Mesendoderm (in vitro differentiated cells): ENCODE measurements at regions not wholly inside any gene's neighbourhood (a gene's known extent, or its start where the extent isn't known, plus 50 kb on each side); places are given as distances from the start of the nearest gene placed in this dataset.

Experiments
- DNase-seq: peaks from one replicate; pipeline ENCODE4 v3.0.0; 2013
- H2AK5ac ChIP-seq: 2 replicates; pipeline ENCODE4 v1.6.1; 2013; ENCODE audit warnings: low read length, inconsistent platforms
- H2BK120ac ChIP-seq: 2 replicates; pipeline ENCODE4 v1.6.1; 2013; ENCODE audit warnings: low read depth, mild to moderate bottlenecking, low read length, moderate library complexity, mixed read lengths
- H2BK15ac ChIP-seq: replicated peaks from 2 replicates; pipeline ENCODE4 v1.6.1; 2013; ENCODE audit warnings: low read depth, mild to moderate bottlenecking, moderate library complexity
- H2BK5ac ChIP-seq: 2 replicates; pipeline ENCODE4 v1.6.1; 2013; ENCODE audit warnings: low read length, inconsistent platforms
- H3K18ac ChIP-seq: 2 replicates; pipeline ENCODE4 v1.6.1; 2013; ENCODE audit warnings: mild to moderate bottlenecking, low read length, mixed read lengths
- H3K23ac ChIP-seq: one replicate; pipeline ENCODE4 v1.6.1; 2013; ENCODE audit warnings: low read length
- H3K27ac ChIP-seq: 2 replicates; pipeline ENCODE4 v1.5.1; 2013; ENCODE audit warnings: low read depth, mild to moderate bottlenecking, inconsistent platforms, low read length, moderate library complexity
- H3K27me3 ChIP-seq: 2 replicates; pipeline ENCODE4 v1.6.1; 2013; ENCODE audit warnings: low read length, control low read depth, mild to moderate bottlenecking, inconsistent platforms; ENCODE audit not compliant: insufficient read depth, poor library complexity
- H3K36me3 ChIP-seq: 2 replicates; pipeline ENCODE4 v1.6.1; 2013; ENCODE audit warnings: low read length, inconsistent platforms; ENCODE audit not compliant: control insufficient read depth, insufficient read depth
- H3K4ac ChIP-seq: one replicate; pipeline ENCODE4 v1.6.1; 2013; ENCODE audit warnings: low read depth, mild to moderate bottlenecking, low read length, moderate library complexity
- H3K4me1 ChIP-seq: 2 replicates; pipeline ENCODE4 v1.6.1; 2013; ENCODE audit warnings: low read depth, low read length, inconsistent platforms; ENCODE audit not compliant: control insufficient read depth
- H3K4me2 ChIP-seq: 2 replicates; pipeline ENCODE4 v1.6.1; 2013; ENCODE audit warnings: low read length
- H3K4me3 ChIP-seq: 2 replicates; pipeline ENCODE4 v1.5.1; 2013; ENCODE audit warnings: mild to moderate bottlenecking, low read length
- H3K56ac ChIP-seq: one replicate; pipeline ENCODE4 v1.6.1; 2013; ENCODE audit warnings: low read length
- H3K79me1 ChIP-seq: 2 replicates; pipeline ENCODE4 v1.6.1; 2013; ENCODE audit warnings: low read length, inconsistent platforms
- H3K79me2 ChIP-seq: 2 replicates; pipeline ENCODE4 v1.6.1; 2013; ENCODE audit warnings: mild to moderate bottlenecking, low read length; ENCODE audit not compliant: control insufficient read depth, insufficient read depth
- H3K9ac ChIP-seq: 2 replicates; pipeline ENCODE4 v1.6.1; 2013; ENCODE audit warnings: low read length, inconsistent platforms
- H4K5ac ChIP-seq: one replicate; pipeline ENCODE4 v1.6.1; 2013; ENCODE audit warnings: low read length
- H4K8ac ChIP-seq: one replicate; pipeline ENCODE4 v1.6.1; 2013; ENCODE audit warnings: low read depth, mild to moderate bottlenecking, control low read depth, low read length, moderate library complexity
- WGBS: extraction: QIAGEN DNeasy Blood & Tissue Kit; methylation state at CpG from one replicate; pipeline ENCODE4 v1.1.7; 2013; ENCODE audit warnings: low lambda C conversion rate, missing lambda C conversion rate; ENCODE audit not compliant: insufficient coverage; ENCODE audit errors: extremely low coverage; 5-methylcytosine and 5-hydroxymethylcytosine counted together

DNA sequence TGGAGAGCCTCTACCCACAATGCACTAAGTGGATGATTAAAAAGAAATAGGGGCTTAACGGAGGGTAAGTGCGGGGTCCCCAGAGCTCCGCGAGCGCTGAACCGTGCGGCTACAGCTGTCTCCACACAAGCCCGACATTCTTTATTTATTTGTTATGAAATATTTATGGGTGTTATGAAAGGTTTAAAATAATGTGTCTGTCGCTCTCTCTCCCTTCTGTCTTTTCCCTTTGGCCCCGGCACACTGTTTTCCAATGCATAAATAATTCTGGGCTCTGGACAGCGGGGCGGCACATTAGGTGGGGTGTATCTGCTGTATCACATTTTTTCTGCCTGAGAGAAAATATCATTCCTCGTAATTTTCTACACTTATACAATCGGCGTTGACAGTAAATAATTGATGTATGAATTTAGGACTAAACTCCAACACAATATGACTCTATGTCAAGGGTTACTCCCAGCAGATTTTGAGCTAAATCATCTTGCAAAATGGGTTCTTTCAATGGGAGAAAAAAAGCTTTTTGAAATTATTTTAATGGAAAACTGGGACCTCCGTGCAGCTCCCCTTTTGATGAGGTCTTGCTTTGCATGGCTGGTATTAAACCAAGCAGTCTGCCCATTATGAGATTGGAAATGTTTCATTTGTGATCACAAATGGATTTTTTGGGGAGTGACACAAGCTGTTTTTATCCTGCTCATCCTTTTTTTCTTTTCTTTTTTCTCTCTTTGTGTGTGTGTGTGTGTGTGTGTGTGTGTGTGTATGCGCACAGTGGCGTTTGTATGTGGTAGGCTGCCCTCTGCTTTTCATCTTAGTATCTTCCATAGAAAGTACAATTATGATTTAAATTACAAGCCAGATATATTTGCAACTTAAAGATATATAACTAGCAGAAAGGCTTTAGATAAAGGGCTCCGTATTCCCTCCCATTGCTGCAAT lies 370.6 kb upstream of the IRX4 start:
- Histone ChIP-seq H2BK15ac (no peak overlapping the region), H2BK5ac (no peak overlapping the region), H4K5ac (no peak overlapping the region), H3K4ac (no peak overlapping the region), H3K79me2 (no peaks in the 10 kb centered on the region), H3K79me1 (no peaks in the 10 kb centered on the region), H3K27me3 (no peaks in the 10 kb centered on the region), H3K4me2 (no peak overlapping the region), H2BK120ac (no peak overlapping the region), H3K56ac (no peak overlapping the region), H3K9ac (no peak overlapping the region), H3K36me3 (no peaks in the 10 kb centered on the region), H3K4me3 (no peak overlapping the region), H2AK5ac (no peak overlapping the region), H3K4me1 (no peaks in the 10 kb centered on the region), H3K23ac (no peak overlapping the region), H3K18ac (no peak overlapping the region), H4K8ac (no peak overlapping the region), H3K27ac (no peak overlapping the region)
- no CpG with 5 or more reads among the region's 19 CpGs for WGBS
- DNase-seq = no peak

DNA sequence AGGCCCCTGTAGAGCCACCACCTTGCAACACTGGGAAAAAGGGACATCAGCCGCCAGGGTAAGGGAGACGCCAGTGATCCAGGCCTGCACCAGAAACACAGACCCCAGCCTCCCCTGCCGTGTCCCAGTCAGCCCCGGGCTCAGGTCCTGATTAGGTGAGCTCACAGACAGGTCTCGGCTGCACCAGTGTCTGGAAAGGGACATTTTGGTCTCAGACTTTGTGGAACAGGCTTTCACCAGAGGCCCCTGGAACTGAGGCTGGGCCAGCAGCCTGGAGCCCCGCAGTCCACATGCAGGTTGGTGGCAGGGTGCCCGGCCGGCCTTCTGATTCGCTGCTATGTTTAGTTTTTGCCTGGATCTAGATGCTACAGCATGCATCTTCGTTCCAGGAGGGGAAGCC lies 369.0 kb upstream of the IRX4 start:
- WGBS = no CpG with 5 or more reads among the region's 10 CpGs
- no peak overlapping the region for H3K27ac ChIP-seq

DNA sequence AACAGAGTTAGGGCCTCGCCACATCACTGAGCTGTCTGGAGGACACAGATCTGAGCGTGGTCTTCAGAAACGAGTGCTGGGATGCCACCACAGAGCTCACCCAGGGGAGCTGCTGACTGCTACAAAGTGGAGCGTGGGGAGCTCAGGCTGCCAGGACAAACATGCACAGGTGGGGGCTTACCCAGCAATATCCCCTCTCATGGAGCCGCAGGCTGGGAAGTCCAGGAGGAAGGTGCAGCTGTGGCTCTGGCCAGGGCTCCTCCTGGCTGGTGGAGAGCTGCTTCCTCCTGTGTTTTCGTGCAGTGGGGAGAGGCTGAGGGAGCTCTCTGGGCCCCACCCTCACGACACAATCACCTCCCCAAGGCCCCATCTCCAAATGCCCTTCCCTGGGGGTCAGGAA lies 368.6 kb upstream of the IRX4 start:
- Histone ChIP-seq H2BK5ac (no peak overlapping the region), H2AK5ac (no peak overlapping the region), H3K18ac (no peak overlapping the region), H3K9ac (no peak overlapping the region), H3K56ac (no peak overlapping the region), H3K4ac (no peak overlapping the region), H3K4me2 (no peak overlapping the region), H4K5ac (no peak overlapping the region), H3K79me1 (no peaks in the 10 kb centered on the region), H3K4me3 (no peak overlapping the region), H2BK15ac (no peak overlapping the region), H3K23ac (no peak overlapping the region), H3K79me2 (no peaks in the 10 kb centered on the region), H3K27me3 (no peaks in the 10 kb centered on the region), H3K27ac (no peak overlapping the region), H2BK120ac (no peak overlapping the region), H3K4me1 (no peaks in the 10 kb centered on the region), H4K8ac (no peak overlapping the region), H3K36me3 (no peaks in the 10 kb centered on the region)
- no peak for DNase-seq
- WGBS = no CpG with 5 or more reads among the region's 7 CpGs

More for the DNA sequence above, 369.0 kb upstream of the IRX4 start:
- no peak overlapping the region for H3K9ac ChIP-seq
- H2BK120ac ChIP-seq = no peak overlapping the region
- H4K8ac ChIP-seq = no peak overlapping the region
- H3K56ac ChIP-seq = no peak overlapping the region
- H3K36me3 ChIP-seq = no peaks in the 10 kb centered on the region
- no peaks in the 10 kb centered on the region for H3K79me1 ChIP-seq
- H3K27me3 ChIP-seq = no peaks in the 10 kb centered on the region
- H2BK5ac ChIP-seq = no peak overlapping the region
- DNase-seq = no peak
- H3K18ac ChIP-seq = no peak overlapping the region
- H2BK15ac ChIP-seq = no peak overlapping the region
- H4K5ac ChIP-seq = no peak overlapping the region
- H3K4ac ChIP-seq = no peak overlapping the region
- H3K4me3 ChIP-seq = no peak overlapping the region
- H3K4me1 ChIP-seq = no peaks in the 10 kb centered on the region
- H3K4me2 ChIP-seq = no peak overlapping the region
- no peak overlapping the region for H3K23ac ChIP-seq
- no peak overlapping the region for H2AK5ac ChIP-seq
- H3K79me2 ChIP-seq = no peaks in the 10 kb centered on the region

DNA sequence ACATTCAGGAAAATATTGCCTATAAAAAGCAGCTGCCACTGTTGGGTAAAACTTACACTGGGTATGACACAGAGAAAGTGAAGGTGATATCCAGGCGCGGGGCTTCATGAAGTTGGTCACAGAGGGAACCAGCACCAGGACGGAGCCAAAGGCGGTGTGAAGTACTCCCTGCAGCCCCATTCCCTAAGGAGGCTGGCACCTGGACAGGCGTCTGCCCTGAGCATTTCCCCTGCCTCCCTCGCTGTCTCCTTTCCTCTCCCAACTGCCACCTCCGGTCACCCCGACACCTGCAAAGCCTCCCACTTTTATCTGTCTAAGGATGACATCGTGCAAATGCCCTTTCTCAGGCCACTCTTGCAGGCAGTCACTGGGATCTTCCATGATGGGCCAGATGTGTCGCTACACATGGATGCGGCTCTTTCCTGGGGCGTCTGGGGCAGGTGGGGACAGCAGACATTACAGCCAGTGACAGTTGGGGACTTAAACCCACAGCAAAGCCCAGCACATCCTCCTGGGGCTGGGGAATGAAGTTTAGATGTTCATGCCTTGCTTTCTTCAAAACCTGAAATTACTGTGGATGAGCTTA lies 367.7 kb upstream of the IRX4 start:
- Histone ChIP-seq H3K23ac (no peak overlapping the region), H3K4me3 (no peak overlapping the region), H3K56ac (no peak overlapping the region), H3K79me1 (no peaks in the 10 kb centered on the region), H3K27me3 (no peaks in the 10 kb centered on the region), H4K5ac (no peak overlapping the region), H2BK120ac (no peak overlapping the region), H3K9ac (no peak overlapping the region), H3K36me3 (no peaks in the 10 kb centered on the region), H4K8ac (no peak overlapping the region), H3K4me1 (no peaks in the 10 kb centered on the region), H3K27ac (no peak overlapping the region), H3K4ac (no peak overlapping the region), H3K18ac (no peak overlapping the region), H2AK5ac (no peak overlapping the region), H2BK15ac (no peak overlapping the region), H3K79me2 (no peaks in the 10 kb centered on the region), H2BK5ac (no peak overlapping the region), H3K4me2 (no peak overlapping the region)
- WGBS = no CpG with 5 or more reads among the region's 12 CpGs
- DNase-seq = no peak

DNA sequence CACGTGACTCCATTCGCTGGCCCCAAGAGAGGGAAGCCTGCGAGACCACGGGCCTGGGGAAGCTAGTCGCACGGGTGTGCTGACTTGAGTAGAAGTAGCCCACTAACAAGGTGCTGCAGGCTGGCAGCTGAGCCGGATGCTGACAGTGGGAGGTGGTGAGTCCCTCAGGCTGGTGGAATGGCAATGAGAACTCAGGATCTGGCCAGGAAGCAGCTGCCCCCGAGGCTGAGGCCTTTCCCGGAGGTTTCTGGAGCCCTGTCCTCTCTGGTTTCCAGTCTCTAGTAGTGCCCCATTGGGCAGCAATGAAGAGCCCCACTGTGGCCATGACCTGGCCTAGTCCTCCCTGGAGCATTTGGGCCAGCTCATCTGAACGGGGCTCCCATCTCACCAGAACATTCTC lies 366.7 kb upstream of the IRX4 start:
- H2BK5ac ChIP-seq = no peak overlapping the region

More for the DNA sequence above, 366.7 kb upstream of the IRX4 start:
- Histone ChIP-seq H2AK5ac (no peak overlapping the region), H3K4me3 (no peak overlapping the region), H3K27ac (no peak overlapping the region), H3K27me3 (no peaks in the 10 kb centered on the region), H3K79me1 (no peaks in the 10 kb centered on the region), H3K4me1 (no peaks in the 10 kb centered on the region), H4K8ac (no peak overlapping the region), H4K5ac (no peak overlapping the region), H3K23ac (no peak overlapping the region), H2BK15ac (no peak overlapping the region), H3K4ac (no peak overlapping the region), H3K56ac (no peak overlapping the region), H3K79me2 (no peaks in the 10 kb centered on the region), H3K36me3 (no peaks in the 10 kb centered on the region), H2BK120ac (no peak overlapping the region), H3K18ac (no peak overlapping the region), H3K4me2 (no peak overlapping the region), H3K9ac (no peak overlapping the region)
- WGBS = no CpG with 5 or more reads among the region's 10 CpGs
- no peak for DNase-seq
